ENCODE measurements at regions not wholly inside any gene's neighbourhood (a gene's known extent, or its start where the extent isn't known, plus 50 kb on each side); places are given as distances from the start of the nearest gene placed in this dataset.
"Not testable (repeated sequence)": the region's sequence is repeated elsewhere in the genome, so short reads cannot be mapped to it uniquely, and the experiment has no call there.

- no peak overlapping the region for H2AFZ ChIP-seq (ENCODE audit: low read depth)
- TF ChIP-seq GATA2 (CRISPR knock-in tag; IDR thresholded peaks at IDR 0.05) (no peak), POLR2AphosphoS5 (IDR thresholded peaks at IDR 0.05; ENCODE audit: low read depth, low read length) (no peak), CTCF (IDR thresholded peaks at IDR 0.05) (no peak), ZBTB33 (IDR thresholded peaks at IDR 0.05; ENCODE audit: borderline replicate concordance, low read depth) (no peak), REST (IDR thresholded peaks at IDR 0.05; ENCODE audit: low read depth, low read length) (no peak)
- H3K4me3 ChIP-seq (ENCODE audit: low read depth in 2 of 2, low read length in 1 of 2): no peak overlapping the region
- H3K4me1 ChIP-seq (ENCODE audit: control insufficient read depth in 1 of 2, insufficient read depth in 2 of 2, low read depth in 1 of 2, low read length in 1 of 2): peaks cover 0 to 2% of the 10 kb centered on the region in 2 experiments; a peak in 1 of 4 replicates
- no peaks in the 10 kb centered on the region for H3K9me2 ChIP-seq
- H3K9ac ChIP-seq: no peak overlapping the region
- DNase-seq: no peak
- no peak overlapping the region for H3K27ac ChIP-seq (ENCODE audit: low read depth in 2 of 2, low read length in 1 of 2)
- H4K20me1 ChIP-seq (ENCODE audit: insufficient read depth): no peaks in the 10 kb centered on the region
- ChIA-PET CTCF (interaction anchor here (0.6 kb wide), 1 partner anchor 246 kb away, joined by 3 read pairs; no protein-coding TSS in a partner anchor), POLR2A (no interaction called here)
- H3K27me3 ChIP-seq (ENCODE audit: insufficient read depth): no peaks in the 10 kb centered on the region
- H3K79me2 ChIP-seq (ENCODE audit: insufficient read depth): no peaks in the 10 kb centered on the region
- 81% methylated on average over 5 of the region's 5 CpGs for WGBS (ENCODE audit: low lambda C conversion rate)
- no peaks in the 10 kb centered on the region for H3K36me3 ChIP-seq (replicated peaks in 1 of 2; ENCODE audit: control insufficient read depth in 1 of 2, insufficient read depth in 2 of 2, low read length in 1 of 2)
- no peaks in the 10 kb centered on the region for H3F3A ChIP-seq (replicated peaks; ENCODE audit: insufficient read depth)
- no peaks in the 10 kb centered on the region for H3K9me3 ChIP-seq
- H3K4me2 ChIP-seq: no peak overlapping the region
These were observed 91.7 kb upstream of the GOLGA6L4 start for GRCh38 chr15:84143753-84144314.

- H3K79me2 ChIP-seq (ENCODE audit: insufficient read depth); H3K9me2 ChIP-seq; H3K27ac ChIP-seq (ENCODE audit: low read depth in 2 of 2, low read length in 1 of 2); H3K4me1 ChIP-seq (ENCODE audit: control insufficient read depth in 1 of 2, insufficient read depth in 2 of 2, low read depth in 1 of 2, low read length in 1 of 2); H3K9me3 ChIP-seq; H3K4me3 ChIP-seq (ENCODE audit: low read depth in 2 of 2, low read length in 1 of 2); CTCF ChIA-PET; H3K27me3 ChIP-seq (ENCODE audit: insufficient read depth); POLR2A ChIA-PET; H3K36me3 ChIP-seq (replicated peaks in 1 of 2; ENCODE audit: control insufficient read depth in 1 of 2, insufficient read depth in 2 of 2, low read length in 1 of 2); H3F3A ChIP-seq (replicated peaks; ENCODE audit: insufficient read depth); DNase-seq; H3K4me2 ChIP-seq; H2AFZ ChIP-seq (ENCODE audit: low read depth); H3K9ac ChIP-seq; H4K20me1 ChIP-seq (ENCODE audit: insufficient read depth): not testable (repeated sequence)
- 60% methylated on average over 8 of the region's 8 CpGs for WGBS (ENCODE audit: low lambda C conversion rate)
These were observed 90.6 kb upstream of the GOLGA6L4 start for GRCh38 chr15:84144946-84145345.

- H3K27me3 ChIP-seq (ENCODE audit: insufficient read depth); H3K36me3 ChIP-seq (replicated peaks in 1 of 2; ENCODE audit: control insufficient read depth in 1 of 2, insufficient read depth in 2 of 2, low read length in 1 of 2); H3K4me1 ChIP-seq (ENCODE audit: control insufficient read depth in 1 of 2, insufficient read depth in 2 of 2, low read depth in 1 of 2, low read length in 1 of 2); H3K9ac ChIP-seq; H3K9me2 ChIP-seq; H3K4me2 ChIP-seq; H3K79me2 ChIP-seq (ENCODE audit: insufficient read depth); POLR2A ChIA-PET; H3K4me3 ChIP-seq (ENCODE audit: low read depth in 2 of 2, low read length in 1 of 2); H4K20me1 ChIP-seq (ENCODE audit: insufficient read depth); CTCF ChIA-PET; H3F3A ChIP-seq (replicated peaks; ENCODE audit: insufficient read depth); H3K27ac ChIP-seq (ENCODE audit: low read depth in 2 of 2, low read length in 1 of 2); H2AFZ ChIP-seq (ENCODE audit: low read depth); DNase-seq; H3K9me3 ChIP-seq: not testable (repeated sequence)
- WGBS (ENCODE audit: low lambda C conversion rate): 69% methylated on average over 3 of the region's 3 CpGs
These were observed 89.3 kb upstream of the GOLGA6L4 start for GRCh38 chr15:84146299-84146698.

- H3K4me3 ChIP-seq (ENCODE audit: low read depth in 2 of 2, low read length in 1 of 2); H3K9ac ChIP-seq; POLR2A ChIA-PET; H3K4me2 ChIP-seq; H3K4me1 ChIP-seq (ENCODE audit: control insufficient read depth in 1 of 2, insufficient read depth in 2 of 2, low read depth in 1 of 2, low read length in 1 of 2); H3K9me3 ChIP-seq; H3K36me3 ChIP-seq (replicated peaks in 1 of 2; ENCODE audit: control insufficient read depth in 1 of 2, insufficient read depth in 2 of 2, low read length in 1 of 2); H3F3A ChIP-seq (replicated peaks; ENCODE audit: insufficient read depth); CTCF ChIA-PET; DNase-seq; H4K20me1 ChIP-seq (ENCODE audit: insufficient read depth); H3K9me2 ChIP-seq; H3K27ac ChIP-seq (ENCODE audit: low read depth in 2 of 2, low read length in 1 of 2); H3K79me2 ChIP-seq (ENCODE audit: insufficient read depth); H2AFZ ChIP-seq (ENCODE audit: low read depth); H3K27me3 ChIP-seq (ENCODE audit: insufficient read depth): not testable (repeated sequence)
- WGBS (ENCODE audit: low lambda C conversion rate): 100% methylated on average over 1 of the region's 2 CpGs
These were observed 88.3 kb upstream of the GOLGA6L4 start for GRCh38 chr15:84147307-84147706.
